Adrenal gland (tissue), 5 donors: ENCODE measurements at regions not wholly inside any gene's neighbourhood (a gene's known extent, or its start where the extent isn't known, plus 50 kb on each side); places are given as distances from the start of the nearest gene placed in this dataset.

Source experiments
- CTCF ChIP-seq, 6 experiments: fragments of 450-650 bp in 4 of 6; fragments of 200-600 bp in 2 of 6; sonication (generic) in 1 of 6; IDR thresholded peaks; 1 replicate in 5 of 6; 2 replicates in 1 of 6; pipeline versions ENCODE4 v1.5.1 to v1.8.0; 2016 to 2021; ENCODE audit warnings: antibody characterized with exemption in 6 of 6, mild to moderate bottlenecking in 2 of 6, moderate library complexity in 1 of 6
- POLR2A ChIP-seq, 2 donors: fragments of 450-650 bp; IDR thresholded peaks; one replicate each; pipeline ENCODE4 v1.6.1; 2017; ENCODE audit warnings: antibody characterized with exemption in 2 of 2, mild to moderate bottlenecking in 2 of 2, moderate library complexity in 1 of 2
- donor health status: DM: no; HTN: no; CAD: no.

GRCh38 chr17:77326076-77326591, 185.4 kb downstream of the SEC14L1 start:
- TF ChIP-seq CTCF (IDR thresholded peaks at IDR 0.05): no peak
- no peak for TF ChIP-seq POLR2A (IDR thresholded peaks at IDR 0.05)
